GM10248 (cell line): ENCODE measurements at regions not wholly inside any gene's neighbourhood (a gene's known extent, or its start where the extent isn't known, plus 50 kb on each side); places are given as distances from the start of the nearest gene placed in this dataset.

Experiments
- CTCF ChIA-PET: fragments of 300-600 bp; sonication (Branson Sonifier 250); formaldehyde crosslinking; extraction: SDS; loops from one replicate; lab custom pipeline; 2021; ENCODE audit warnings: antibody characterized with exemption; lab: Yijun Ruan, JAX
- POLR2A ChIA-PET: fragments of 350-650 bp; sonication (Branson Sonifier 250); formaldehyde crosslinking; extraction: SDS; loops from one replicate; lab custom pipeline; 2020; ENCODE audit warnings: antibody characterized with exemption; lab: Yijun Ruan, JAX
- DNase-seq: peaks from one replicate; pipeline ENCODE4 v3.0.0; 2012; ENCODE audit errors: extremely low spot score
- CTCF ChIP-seq: IDR thresholded peaks from 2 replicates; pipeline ENCODE4 v1.5.1; 2012; ENCODE audit warnings: mild to moderate bottlenecking, low read depth; ENCODE audit errors: extremely low read depth, missing control alignments, control extremely low read depth

DNA sequence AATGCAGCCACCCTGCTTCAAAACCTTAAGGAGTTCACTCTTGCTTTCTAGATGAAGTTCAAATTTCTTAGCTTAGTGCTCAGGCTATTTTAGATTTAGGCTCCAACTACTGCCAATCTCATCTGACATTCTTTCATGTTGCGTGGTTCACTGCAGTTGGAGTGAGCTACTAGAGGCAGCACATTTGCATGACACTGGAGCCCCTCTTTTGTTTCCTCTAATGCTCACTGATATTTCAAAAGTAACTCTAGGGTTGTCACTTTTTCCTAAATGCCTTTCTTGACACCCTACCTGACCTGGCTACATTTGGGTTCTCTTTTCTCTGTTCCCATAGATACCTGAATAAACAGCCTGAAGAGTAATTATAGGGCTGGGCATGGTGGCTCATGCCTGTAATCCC is 586.5 kb upstream of the GOT2 start:
- DNase-seq = no peak
- POLR2A ChIA-PET = no interaction called here
- CTCF ChIA-PET = no interaction called here

DNA sequence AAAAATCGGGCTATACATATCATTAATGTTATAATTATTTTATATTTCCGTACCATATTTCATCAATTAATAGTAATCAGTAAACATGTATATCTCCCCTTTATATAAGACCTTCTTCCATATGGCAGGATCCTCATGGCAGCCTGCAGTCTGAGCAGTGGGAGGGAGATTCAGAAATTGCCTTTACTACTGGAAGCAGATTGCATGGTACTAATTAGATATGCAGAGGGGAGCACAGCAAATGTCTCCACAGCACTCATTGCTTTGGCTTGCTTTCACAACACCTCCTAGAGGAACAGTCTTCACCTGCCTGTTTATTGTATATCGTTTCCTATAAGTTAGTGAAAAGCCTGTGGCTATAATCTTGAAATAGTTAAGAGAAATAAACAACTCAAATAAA is 585.8 kb upstream of the GOT2 start:
- ChIA-PET CTCF (no interaction called here), POLR2A (no interaction called here)
- no peak for TF ChIP-seq CTCF
- DNase-seq = no peak

More for the DNA sequence above, 586.5 kb upstream of the GOT2 start:
- TF ChIP-seq CTCF = no peak

- no peak for TF ChIP-seq CTCF
- DNase-seq = no peak
- ChIA-PET POLR2A (no interaction called here), CTCF (no interaction called here)
Measured at GRCh38 chr16:59305850-59306249, 571.7 kb upstream of the GOT2 start.

- CTCF ChIA-PET = no interaction called here
- POLR2A ChIA-PET = no interaction called here
- TF ChIP-seq CTCF = no peak
- DNase-seq = no peak
Measured at GRCh38 chr16:59296888-59297287, 562.8 kb upstream of the GOT2 start.

DNA sequence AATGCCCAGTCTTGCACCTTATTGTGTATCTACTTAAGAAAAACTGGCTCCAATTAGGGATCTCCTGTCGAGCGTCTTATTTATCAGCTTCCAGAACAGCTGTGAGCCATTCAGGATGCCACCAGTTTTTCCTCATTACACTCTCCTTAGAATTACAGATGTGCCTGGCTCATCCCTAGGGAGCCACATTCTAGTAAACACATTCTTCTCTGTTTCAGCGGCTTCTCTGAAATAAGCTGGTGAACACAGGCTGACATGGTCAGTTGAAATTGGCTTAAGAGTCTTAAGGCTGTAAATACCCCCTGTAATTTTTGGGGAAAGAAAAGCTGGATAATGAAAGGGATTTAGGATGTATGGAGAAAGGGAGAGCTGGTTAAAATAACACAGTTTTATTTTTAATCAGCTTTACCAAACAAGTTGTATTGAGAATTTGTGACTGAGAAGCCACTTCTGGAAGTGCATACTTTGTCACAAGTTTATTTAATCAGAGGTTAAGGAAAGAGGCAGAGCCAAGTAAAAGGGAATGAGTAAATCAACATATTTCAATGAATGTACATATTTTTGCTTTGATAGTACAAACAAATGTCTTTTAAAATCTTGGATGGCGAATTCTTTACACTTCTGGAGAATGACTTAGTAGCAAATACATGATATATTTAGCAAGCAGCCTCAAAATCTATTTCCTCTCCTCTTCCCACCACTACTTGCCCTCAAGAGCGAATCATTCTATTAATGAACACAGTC is 562.0 kb upstream of the GOT2 start:
- ChIA-PET CTCF (interaction anchor here (1.0 kb wide), 1 partner anchor 26 kb away, joined by 3 read pairs; no protein-coding TSS in a partner anchor), POLR2A (no interaction called here)
- DNase-seq = no peak
- TF ChIP-seq CTCF = no peak

DNA sequence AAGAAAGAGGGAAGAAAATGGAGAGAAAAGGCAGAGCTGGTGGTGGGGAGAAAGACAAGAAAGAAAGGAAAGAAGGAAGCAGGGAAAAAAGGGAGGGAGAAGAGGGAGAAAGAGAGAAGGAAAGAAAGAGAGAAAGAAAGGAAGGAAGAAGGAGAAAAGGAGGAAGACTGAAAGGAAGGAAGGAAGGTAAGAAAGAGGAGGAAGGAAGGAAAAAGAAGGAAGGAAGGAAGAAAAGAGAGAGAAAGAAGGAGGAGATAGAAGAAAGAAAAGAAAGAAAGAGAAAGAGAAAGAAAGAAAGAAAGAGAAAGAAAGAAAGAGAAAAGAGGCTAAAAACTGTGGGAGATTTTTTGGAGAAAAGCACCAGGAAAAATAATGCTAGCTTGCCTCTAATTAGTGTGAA is 561.4 kb upstream of the GOT2 start:
- CTCF ChIA-PET = interaction anchor here (1.0 kb wide), 1 partner anchor 26 kb away, joined by 3 read pairs; no protein-coding TSS in a partner anchor

More for the DNA sequence above, 561.4 kb upstream of the GOT2 start:
- no peak for DNase-seq
- no peak for TF ChIP-seq CTCF
- POLR2A ChIA-PET = no interaction called here
